ENCODE measurements at regions not wholly inside any gene's neighbourhood (a gene's known extent, or its start where the extent isn't known, plus 50 kb on each side); places are given as distances from the start of the nearest gene placed in this dataset.

GRCh38 chr17:5873781-5874180 is 196.4 kb upstream of the WSCD1 start:
- TF ChIP-seq CTCF (IDR thresholded peaks at IDR 0.05) (no peak), JUN (CRISPR knock-in tag; IDR thresholded peaks at IDR 0.05) (no peak), ZNF423 (CRISPR knock-in tag; IDR thresholded peaks at IDR 0.05) (no peak), ESRRA (CRISPR knock-in tag; IDR thresholded peaks at IDR 0.05; ENCODE audit: borderline replicate concordance) (no peak), USF2 (CRISPR knock-in tag; IDR thresholded peaks at IDR 0.05) (no peak), ZNF532 (CRISPR knock-in tag; IDR thresholded peaks at IDR 0.05; ENCODE audit: borderline replicate concordance) (no peak), PRDM15 (CRISPR knock-in tag; IDR thresholded peaks at IDR 0.05) (no peak), ATF3 (CRISPR knock-in tag; conservative IDR thresholded peaks at IDR 0.05) (no peak), NFYB (CRISPR knock-in tag; conservative IDR thresholded peaks at IDR 0.05; ENCODE audit: low read depth) (no peak), NFE2L1 (CRISPR knock-in tag; IDR thresholded peaks at IDR 0.05) (no peak), HMGA2 (CRISPR knock-in tag; IDR thresholded peaks at IDR 0.05) (no peak), FOXP1 (CRISPR knock-in tag; IDR thresholded peaks at IDR 0.05; ENCODE audit: borderline replicate concordance) (no peak)
